GM13977 (cell line): ENCODE measurements at regions not wholly inside any gene's neighbourhood (a gene's known extent, or its start where the extent isn't known, plus 50 kb on each side); places are given as distances from the start of the nearest gene placed in this dataset.

ENCODE experiments used
- DNase-seq: peaks from one replicate; pipeline ENCODE4 v3.0.0; 2012; ENCODE audit warnings: low spot score
- CTCF ChIP-seq: IDR thresholded peaks from 2 replicates; pipeline ENCODE4 v1.5.1; 2012; ENCODE audit warnings: mild to moderate bottlenecking, control low read depth; ENCODE audit not compliant: insufficient read depth; ENCODE audit errors: extremely low read depth, missing control alignments
- in situ Hi-C: fragments of 300-500 bp; cut with MboI; formaldehyde crosslinking; loops from one replicate; pipeline ENCODE4 v1.12.0; 2022; ENCODE audit warnings: low sequenced_read_pairs, low pct_unique_long_range_greater_than_20kb, mixed read lengths, inconsistent platforms; ENCODE audit not compliant: unreplicated experiment

- in situ Hi-C loops = no loop called here
- TF ChIP-seq CTCF = no peak
- DNase-seq = no peak
These were observed 71.2 kb upstream of the SPDL1 start for GRCh38 chr5:169512385-169512784.

GRCh38 chr5:169511708-169512107 is 71.9 kb upstream of the SPDL1 start:
- no peak for TF ChIP-seq CTCF
- DNase-seq = no peak

GRCh38 chr5:169507051-169507450 is 76.5 kb upstream of the SPDL1 start:
- no peak for TF ChIP-seq CTCF
- no peak for DNase-seq
- in situ Hi-C loops = no loop called here

More at GRCh38 chr5:169511708-169512107, 71.9 kb upstream of the SPDL1 start:
- in situ Hi-C loops = no loop called here

GRCh38 chr5:169503886-169504285 is 79.7 kb upstream of the SPDL1 start:
- DNase-seq = no peak
- in situ Hi-C loops = no loop called here
- TF ChIP-seq CTCF = no peak

- DNase-seq = no peak
- TF ChIP-seq CTCF = no peak
- in situ Hi-C loops = no loop called here
These were observed 83.5 kb upstream of the SPDL1 start for GRCh38 chr5:169499990-169500505.

- in situ Hi-C loops = no loop called here
- no peak for DNase-seq
These were observed 86.7 kb upstream of the SPDL1 start for GRCh38 chr5:169496878-169497277.

More at GRCh38 chr5:169496878-169497277, 86.7 kb upstream of the SPDL1 start:
- no peak for TF ChIP-seq CTCF
